GM19025 (cell line): ENCODE measurements at regions not wholly inside any gene's neighbourhood (a gene's known extent, or its start where the extent isn't known, plus 50 kb on each side); places are given as distances from the start of the nearest gene placed in this dataset.
"Not testable (repeated sequence)": the region's sequence is repeated elsewhere in the genome, so short reads cannot be mapped to it uniquely, and the experiment has no call there.

Experiments
- ATAC-seq: cut with Tn5 transposase; IDR thresholded peaks from one replicate; pipeline ENCODE4 v1.9.1; 2021; ENCODE audit warnings: mild to moderate bottlenecking, low read depth, moderate library complexity; ENCODE audit not compliant: unreplicated experiment

GRCh38 chr15:20272422-20273184 is 269.0 kb downstream of the GOLGA6L6 start:
- ATAC-seq, result no peak

- no peak for ATAC-seq
These were observed 270.0 kb downstream of the GOLGA6L6 start for GRCh38 chr15:20271647-20272046.

GRCh38 chr15:20269956-20270355 is 271.6 kb downstream of the GOLGA6L6 start:
- not testable (repeated sequence) for ATAC-seq

- ATAC-seq, result not testable (repeated sequence)
These were observed 273.6 kb downstream of the GOLGA6L6 start for GRCh38 chr15:20267996-20268395.

- not testable (repeated sequence) for ATAC-seq
These were observed 274.4 kb downstream of the GOLGA6L6 start for GRCh38 chr15:20267051-20267730.

GRCh38 chr15:20265710-20266109 is 275.9 kb downstream of the GOLGA6L6 start:
- not testable (repeated sequence) for ATAC-seq

GRCh38 chr15:20261321-20262280 is 280.0 kb downstream of the GOLGA6L6 start:
- not testable (repeated sequence) for ATAC-seq

GRCh38 chr15:20260650-20261049 is 280.9 kb downstream of the GOLGA6L6 start:
- ATAC-seq, result not testable (repeated sequence)

GRCh38 chr15:20259559-20260190 is 281.9 kb downstream of the GOLGA6L6 start:
- not testable (repeated sequence) for ATAC-seq

- ATAC-seq, result not testable (repeated sequence)
These were observed 285.2 kb downstream of the GOLGA6L6 start for GRCh38 chr15:20256394-20256793.

- not testable (repeated sequence) for ATAC-seq
These were observed 286.0 kb downstream of the GOLGA6L6 start for GRCh38 chr15:20255641-20256040.

GRCh38 chr15:20253047-20253615 is 288.5 kb downstream of the GOLGA6L6 start:
- ATAC-seq, result not testable (repeated sequence)

GRCh38 chr15:20252040-20252439 is 289.6 kb downstream of the GOLGA6L6 start:
- ATAC-seq, result not testable (repeated sequence)

GRCh38 chr15:20251214-20252005 is 290.2 kb downstream of the GOLGA6L6 start:
- ATAC-seq, result not testable (repeated sequence)

GRCh38 chr15:20250206-20250605 is 291.4 kb downstream of the GOLGA6L6 start:
- ATAC-seq, result not testable (repeated sequence)

GRCh38 chr15:20249677-20249970 is 292.0 kb downstream of the GOLGA6L6 start:
- ATAC-seq, result not testable (repeated sequence)

GRCh38 chr15:20248434-20248833 is 293.2 kb downstream of the GOLGA6L6 start:
- ATAC-seq, result not testable (repeated sequence)

GRCh38 chr15:20247137-20247536 is 294.5 kb downstream of the GOLGA6L6 start:
- not testable (repeated sequence) for ATAC-seq

- ATAC-seq, result not testable (repeated sequence)
These were observed 295.0 kb downstream of the GOLGA6L6 start for GRCh38 chr15:20246624-20247023.
